H1 (cell line): ENCODE measurements at regions not wholly inside any gene's neighbourhood (a gene's known extent, or its start where the extent isn't known, plus 50 kb on each side); places are given as distances from the start of the nearest gene placed in this dataset.

ENCODE experiments used
- CEBPB ChIP-seq: IDR thresholded peaks from 2 replicates; pipeline ENCODE4 v1.6.1; 2012; ENCODE audit warnings: low read depth, low read length
- HDAC6 ChIP-seq: IDR thresholded peaks from one replicate; pipeline ENCODE4 v1.7.1; 2012; ENCODE audit warnings: low read depth, mild to moderate bottlenecking, inconsistent platforms, low read length, moderate library complexity
- TAF7 ChIP-seq: optimal IDR thresholded peaks from 2 replicates; pipeline ENCODE3; 2011; ENCODE audit warnings: low read depth, mild to moderate bottlenecking, inconsistent platforms, low read length, moderate library complexity, borderline replicate concordance

DNA sequence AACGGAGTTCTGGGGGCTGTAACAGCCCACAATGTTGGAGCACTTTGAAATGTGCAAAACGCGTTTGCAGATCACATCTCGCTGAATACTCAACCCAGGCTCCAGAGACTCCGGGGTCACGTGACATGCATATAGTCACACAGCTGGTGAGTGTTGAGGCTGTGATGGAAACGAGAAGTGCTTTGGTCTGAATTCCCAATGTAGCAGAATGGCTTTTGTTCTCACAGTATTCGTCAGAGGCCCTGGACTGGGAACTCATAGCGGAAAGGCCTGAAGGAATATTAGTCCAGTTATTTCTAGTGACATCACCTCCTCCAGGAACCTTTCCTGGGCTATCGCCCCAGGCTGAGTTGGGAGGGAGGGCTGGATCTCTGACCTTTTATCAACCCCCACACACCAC, 95.8 kb upstream of the CRHR1 start (continued):
- TF ChIP-seq TAF7, result no peak
- TF ChIP-seq HDAC6, result no peak
- no peak for TF ChIP-seq CEBPB
